ENCODE measurements at regions not wholly inside any gene's neighbourhood (a gene's known extent, or its start where the extent isn't known, plus 50 kb on each side); places are given as distances from the start of the nearest gene placed in this dataset.

DNA sequence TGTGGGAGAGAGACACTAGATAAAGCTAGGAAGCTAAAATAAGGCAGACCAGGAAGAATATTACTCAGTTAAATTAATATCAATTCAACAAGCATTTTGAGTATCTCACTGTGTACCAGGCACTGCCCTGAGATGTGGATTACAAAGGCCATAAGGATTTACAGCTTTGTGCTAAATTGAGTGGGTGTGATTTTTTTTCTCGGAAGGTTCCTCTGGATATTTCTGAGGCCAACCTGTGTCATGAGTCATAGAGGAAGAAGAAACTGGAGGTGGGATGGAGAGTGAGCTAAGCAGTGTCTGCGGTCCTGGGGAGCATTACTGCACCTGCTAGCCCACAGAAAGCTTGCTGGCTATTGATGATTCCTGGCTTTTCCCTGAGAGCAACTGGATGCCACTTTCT, 135.2 kb downstream of the RFPL4B start:
- Histone ChIP-seq H3K9ac (ENCODE audit: low read length) (no peak overlapping the region), H3K36me3 (ENCODE audit: insufficient read depth, low read length) (no peaks in the 10 kb centered on the region), H4K20me1 (ENCODE audit: insufficient read depth, low read length) (no peaks in the 10 kb centered on the region), H3K79me2 (ENCODE audit: insufficient read depth, low read length) (no peaks in the 10 kb centered on the region), H3K27me3 (ENCODE audit: insufficient read depth, low read length) (no peaks in the 10 kb centered on the region), H3K4me3 (ENCODE audit: low read depth, low read length, poor library complexity, severe bottlenecking) (no peak overlapping the region), H3F3A (ENCODE audit: insufficient read depth, low read length) (no peaks in the 10 kb centered on the region), H3K9me3 (ENCODE audit: low read length) (no peaks in the 10 kb centered on the region), H3K4me2 (ENCODE audit: low read length) (no peak overlapping the region), H2AFZ (ENCODE audit: low read length) (no peak overlapping the region), H3K27ac (ENCODE audit: low read depth, low read length, poor library complexity, severe bottlenecking) (no peak overlapping the region), H3K9me2 (ENCODE audit: low read depth, low read length) (no peaks in the 10 kb centered on the region), H3K4me1 (ENCODE audit: insufficient read depth, low read length, severe bottlenecking) (no peaks in the 10 kb centered on the region)
- TF ChIP-seq, protein P1, sequence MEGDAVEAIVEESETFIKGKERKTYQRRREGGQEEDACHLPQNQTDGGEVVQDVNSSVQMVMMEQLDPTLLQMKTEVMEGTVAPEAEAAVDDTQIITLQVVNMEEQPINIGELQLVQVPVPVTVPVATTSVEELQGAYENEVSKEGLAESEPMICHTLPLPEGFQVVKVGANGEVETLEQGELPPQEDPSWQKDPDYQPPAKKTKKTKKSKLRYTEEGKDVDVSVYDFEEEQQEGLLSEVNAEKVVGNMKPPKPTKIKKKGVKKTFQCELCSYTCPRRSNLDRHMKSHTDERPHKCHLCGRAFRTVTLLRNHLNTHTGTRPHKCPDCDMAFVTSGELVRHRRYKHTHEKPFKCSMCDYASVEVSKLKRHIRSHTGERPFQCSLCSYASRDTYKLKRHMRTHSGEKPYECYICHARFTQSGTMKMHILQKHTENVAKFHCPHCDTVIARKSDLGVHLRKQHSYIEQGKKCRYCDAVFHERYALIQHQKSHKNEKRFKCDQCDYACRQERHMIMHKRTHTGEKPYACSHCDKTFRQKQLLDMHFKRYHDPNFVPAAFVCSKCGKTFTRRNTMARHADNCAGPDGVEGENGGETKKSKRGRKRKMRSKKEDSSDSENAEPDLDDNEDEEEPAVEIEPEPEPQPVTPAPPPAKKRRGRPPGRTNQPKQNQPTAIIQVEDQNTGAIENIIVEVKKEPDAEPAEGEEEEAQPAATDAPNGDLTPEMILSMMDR (IDR thresholded peaks at IDR 0.05; ENCODE audit: low read length): no peak
- no peak for TF ChIP-seq EZH2 (IDR thresholded peaks at IDR 0.05; ENCODE audit: borderline replicate concordance, low read length)

DNA sequence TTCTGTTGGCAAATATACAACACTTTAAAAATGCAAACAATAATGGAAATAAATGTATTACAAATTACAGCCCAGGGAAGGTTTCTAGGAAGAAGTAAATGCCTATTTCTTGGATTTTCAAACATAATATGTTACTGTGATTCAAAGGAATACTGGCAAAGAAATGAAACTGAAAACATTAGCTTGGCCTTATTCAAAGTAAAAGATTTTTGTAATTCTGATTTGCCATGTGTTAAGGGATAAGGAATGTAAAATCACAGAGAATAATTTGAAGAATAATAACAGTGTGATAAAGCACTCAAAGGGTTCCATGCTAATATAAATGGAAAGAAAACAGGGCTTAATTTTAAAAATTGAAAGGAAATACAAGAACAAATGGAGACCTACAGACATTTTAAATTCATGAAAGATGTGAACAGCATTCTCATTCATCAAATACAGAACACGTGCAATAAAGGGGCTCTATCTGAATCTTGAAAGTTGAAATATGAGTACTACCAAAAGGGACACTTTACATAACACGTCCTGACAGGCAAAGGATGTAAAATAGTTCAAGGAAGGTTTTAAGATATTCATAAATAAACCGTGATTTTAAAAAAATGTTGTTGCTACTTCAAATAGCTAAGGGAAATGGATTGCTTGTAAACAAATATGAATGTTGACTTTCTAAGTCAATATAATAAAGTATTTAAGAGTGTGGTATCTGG, 138.1 kb downstream of the RFPL4B start:
- no peak for TF ChIP-seq EZH2 (IDR thresholded peaks at IDR 0.05; ENCODE audit: borderline replicate concordance, low read length)
- TF ChIP-seq, protein P1 (IDR thresholded peaks at IDR 0.05; ENCODE audit: low read length): no peak
- no peaks in the 10 kb centered on the region for H3F3A ChIP-seq (ENCODE audit: insufficient read depth, low read length)
- no peaks in the 10 kb centered on the region for H3K36me3 ChIP-seq (ENCODE audit: insufficient read depth, low read length)
- H3K9ac ChIP-seq (ENCODE audit: low read length): no peak overlapping the region
- H3K79me2 ChIP-seq (ENCODE audit: insufficient read depth, low read length): no peaks in the 10 kb centered on the region
- H4K20me1 ChIP-seq (ENCODE audit: insufficient read depth, low read length): no peaks in the 10 kb centered on the region
- H3K27ac ChIP-seq (ENCODE audit: low read depth, low read length, poor library complexity, severe bottlenecking): no peak overlapping the region
- H2AFZ ChIP-seq (ENCODE audit: low read length): no peak overlapping the region
- H3K9me3 ChIP-seq (ENCODE audit: low read length): no peaks in the 10 kb centered on the region
- H3K4me2 ChIP-seq (ENCODE audit: low read length): no peak overlapping the region
- H3K4me1 ChIP-seq (ENCODE audit: insufficient read depth, low read length, severe bottlenecking): no peaks in the 10 kb centered on the region
- H3K9me2 ChIP-seq (ENCODE audit: low read depth, low read length): no peaks in the 10 kb centered on the region
- no peaks in the 10 kb centered on the region for H3K27me3 ChIP-seq (ENCODE audit: insufficient read depth, low read length)
- no peak overlapping the region for H3K4me3 ChIP-seq (ENCODE audit: low read depth, low read length, poor library complexity, severe bottlenecking)

DNA sequence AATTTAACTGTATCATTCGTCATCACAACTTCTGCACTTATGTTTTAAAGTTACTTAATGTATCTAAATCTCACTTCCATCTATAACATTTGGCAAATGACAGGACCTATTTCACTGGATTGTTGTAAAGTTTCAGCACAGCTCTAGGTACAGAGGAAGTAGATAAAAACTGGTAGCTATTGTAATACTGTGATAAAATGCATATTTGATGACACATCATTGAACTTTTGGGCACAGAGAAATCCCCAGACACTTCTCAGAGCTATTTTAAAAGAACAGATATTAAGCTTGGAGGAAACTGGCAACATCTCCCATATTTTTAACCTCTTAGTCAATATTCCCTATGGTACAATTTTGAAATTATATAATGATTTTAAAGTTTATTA, 138.7 kb downstream of the RFPL4B start:
- Histone ChIP-seq H3K4me3 (ENCODE audit: low read depth, low read length, poor library complexity, severe bottlenecking) (no peak overlapping the region), H3K4me1 (ENCODE audit: insufficient read depth, low read length, severe bottlenecking) (no peaks in the 10 kb centered on the region), H3K4me2 (ENCODE audit: low read length) (no peak overlapping the region), H4K20me1 (ENCODE audit: insufficient read depth, low read length) (no peaks in the 10 kb centered on the region), H3K9me2 (ENCODE audit: low read depth, low read length) (no peaks in the 10 kb centered on the region), H2AFZ (ENCODE audit: low read length) (no peak overlapping the region), H3K79me2 (ENCODE audit: insufficient read depth, low read length) (no peaks in the 10 kb centered on the region), H3F3A (ENCODE audit: insufficient read depth, low read length) (no peaks in the 10 kb centered on the region), H3K27ac (ENCODE audit: low read depth, low read length, poor library complexity, severe bottlenecking) (no peak overlapping the region), H3K36me3 (ENCODE audit: insufficient read depth, low read length) (no peaks in the 10 kb centered on the region), H3K27me3 (ENCODE audit: insufficient read depth, low read length) (no peaks in the 10 kb centered on the region), H3K9ac (ENCODE audit: low read length) (no peak overlapping the region), H3K9me3 (ENCODE audit: low read length) (no peaks in the 10 kb centered on the region)
- TF ChIP-seq EZH2 (IDR thresholded peaks at IDR 0.05; ENCODE audit: borderline replicate concordance, low read length): no peak
- TF ChIP-seq, protein P1 (IDR thresholded peaks at IDR 0.05; ENCODE audit: low read length): no peak
